ENCODE measurements at regions not wholly inside any gene's neighbourhood (a gene's known extent, or its start where the extent isn't known, plus 50 kb on each side); places are given as distances from the start of the nearest gene placed in this dataset.
"Not testable (repeated sequence)": the region's sequence is repeated elsewhere in the genome, so short reads cannot be mapped to it uniquely, and the experiment has no call there.

GRCh38 chr9:39566782-39567181, 211.3 kb downstream of the SPATA31A1 start:
- H3K4me1 ChIP-seq (ENCODE audit: control extremely low read depth in 1 of 4, control insufficient read depth in 4 of 4, insufficient read depth in 4 of 4, low read length in 3 of 4); H3K9me3 ChIP-seq (ENCODE audit: control extremely low read depth in 1 of 5, control insufficient read depth in 4 of 5, insufficient read depth in 2 of 5, low read depth in 1 of 5, low read length in 4 of 5); H3K27ac ChIP-seq (ENCODE audit: insufficient read depth in 1 of 2, low read depth in 1 of 2, low read length in 2 of 2, poor library complexity in 1 of 2, severe bottlenecking in 2 of 2); POLR2A ChIA-PET; CTCF ChIA-PET; DNase-seq; H3K4me3 ChIP-seq (ENCODE audit: control insufficient read depth in 1 of 7, extremely low read depth in 1 of 7, insufficient read depth in 4 of 7, low read depth in 2 of 7, low read length in 6 of 7); H3K36me3 ChIP-seq (ENCODE audit: control insufficient read depth in 4 of 4, insufficient read depth in 4 of 4, low read length in 3 of 4); H3K27me3 ChIP-seq (replicated peaks in 2 of 5; ENCODE audit: control insufficient read depth in 4 of 5, insufficient read depth in 5 of 5, low read length in 4 of 5): not testable (repeated sequence)
- no CpG with 5 or more reads among the region's 6 CpGs for whole genome bisulfite sequencing (ENCODE audit: insufficient coverage)

DNA sequence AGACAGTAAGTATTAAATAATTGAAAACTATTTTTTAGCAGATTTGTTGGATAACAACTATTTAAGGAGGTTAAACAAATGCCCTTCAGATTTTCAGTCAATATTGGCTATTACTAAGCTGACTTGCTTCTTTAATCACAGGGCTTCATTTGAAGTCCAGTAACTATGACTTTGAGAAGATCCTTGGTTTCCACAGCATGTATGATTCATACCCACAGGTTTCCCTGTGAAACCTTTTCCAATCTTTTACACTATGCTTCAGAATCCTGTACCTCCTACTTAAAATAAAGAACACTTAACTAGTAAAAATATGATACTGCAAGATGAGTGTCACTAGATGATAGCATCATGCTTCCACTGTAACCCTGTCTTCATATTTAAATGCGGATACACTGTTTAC, 211.9 kb downstream of the SPATA31A1 start:
- H3K27me3 ChIP-seq (replicated peaks in 2 of 5; ENCODE audit: control insufficient read depth in 4 of 5, insufficient read depth in 5 of 5, low read length in 4 of 5); H3K4me3 ChIP-seq (ENCODE audit: control insufficient read depth in 1 of 7, extremely low read depth in 1 of 7, insufficient read depth in 4 of 7, low read depth in 2 of 7, low read length in 6 of 7); POLR2A ChIA-PET; H3K4me1 ChIP-seq (ENCODE audit: control extremely low read depth in 1 of 4, control insufficient read depth in 4 of 4, insufficient read depth in 4 of 4, low read length in 3 of 4); H3K9me3 ChIP-seq (ENCODE audit: control extremely low read depth in 1 of 5, control insufficient read depth in 4 of 5, insufficient read depth in 2 of 5, low read depth in 1 of 5, low read length in 4 of 5); H3K36me3 ChIP-seq (ENCODE audit: control insufficient read depth in 4 of 4, insufficient read depth in 4 of 4, low read length in 3 of 4); DNase-seq; H3K27ac ChIP-seq (ENCODE audit: insufficient read depth in 1 of 2, low read depth in 1 of 2, low read length in 2 of 2, poor library complexity in 1 of 2, severe bottlenecking in 2 of 2); CTCF ChIA-PET: not testable (repeated sequence)
- whole genome bisulfite sequencing (ENCODE audit: insufficient coverage) = no CpG with 5 or more reads among the region's 1 CpG

GRCh38 chr9:39568900-39569299, 213.4 kb downstream of the SPATA31A1 start:
- WGBS (ENCODE audit: insufficient coverage) = no CpG with 5 or more reads among the region's 2 CpGs
- POLR2A ChIA-PET; H3K4me1 ChIP-seq (ENCODE audit: control extremely low read depth in 1 of 4, control insufficient read depth in 4 of 4, insufficient read depth in 4 of 4, low read length in 3 of 4); DNase-seq; H3K36me3 ChIP-seq (ENCODE audit: control insufficient read depth in 4 of 4, insufficient read depth in 4 of 4, low read length in 3 of 4); H3K27me3 ChIP-seq (replicated peaks in 2 of 5; ENCODE audit: control insufficient read depth in 4 of 5, insufficient read depth in 5 of 5, low read length in 4 of 5); H3K4me3 ChIP-seq (ENCODE audit: control insufficient read depth in 1 of 7, extremely low read depth in 1 of 7, insufficient read depth in 4 of 7, low read depth in 2 of 7, low read length in 6 of 7); H3K9me3 ChIP-seq (ENCODE audit: control extremely low read depth in 1 of 5, control insufficient read depth in 4 of 5, insufficient read depth in 2 of 5, low read depth in 1 of 5, low read length in 4 of 5); H3K27ac ChIP-seq (ENCODE audit: insufficient read depth in 1 of 2, low read depth in 1 of 2, low read length in 2 of 2, poor library complexity in 1 of 2, severe bottlenecking in 2 of 2); CTCF ChIA-PET: not testable (repeated sequence)

- WGBS (ENCODE audit: insufficient coverage) = 75% methylated on average over 2 of the region's 10 CpGs
- H3K9me3 ChIP-seq (ENCODE audit: control extremely low read depth in 1 of 5, control insufficient read depth in 4 of 5, insufficient read depth in 2 of 5, low read depth in 1 of 5, low read length in 4 of 5); H3K4me1 ChIP-seq (ENCODE audit: control extremely low read depth in 1 of 4, control insufficient read depth in 4 of 4, insufficient read depth in 4 of 4, low read length in 3 of 4); CTCF ChIA-PET; H3K4me3 ChIP-seq (ENCODE audit: control insufficient read depth in 1 of 7, extremely low read depth in 1 of 7, insufficient read depth in 4 of 7, low read depth in 2 of 7, low read length in 6 of 7); DNase-seq; H3K36me3 ChIP-seq (ENCODE audit: control insufficient read depth in 4 of 4, insufficient read depth in 4 of 4, low read length in 3 of 4); H3K27ac ChIP-seq (ENCODE audit: insufficient read depth in 1 of 2, low read depth in 1 of 2, low read length in 2 of 2, poor library complexity in 1 of 2, severe bottlenecking in 2 of 2); POLR2A ChIA-PET; H3K27me3 ChIP-seq (replicated peaks in 2 of 5; ENCODE audit: control insufficient read depth in 4 of 5, insufficient read depth in 5 of 5, low read length in 4 of 5): not testable (repeated sequence)
Measured at GRCh38 chr9:39573024-39574022, 217.9 kb downstream of the SPATA31A1 start.

GRCh38 chr9:39579000-39579399, 223.5 kb downstream of the SPATA31A1 start:
- H3K9me3 ChIP-seq (ENCODE audit: control extremely low read depth in 1 of 5, control insufficient read depth in 4 of 5, insufficient read depth in 2 of 5, low read depth in 1 of 5, low read length in 4 of 5); H3K36me3 ChIP-seq (ENCODE audit: control insufficient read depth in 4 of 4, insufficient read depth in 4 of 4, low read length in 3 of 4); CTCF ChIA-PET; H3K27me3 ChIP-seq (replicated peaks in 2 of 5; ENCODE audit: control insufficient read depth in 4 of 5, insufficient read depth in 5 of 5, low read length in 4 of 5); POLR2A ChIA-PET; DNase-seq; H3K4me1 ChIP-seq (ENCODE audit: control extremely low read depth in 1 of 4, control insufficient read depth in 4 of 4, insufficient read depth in 4 of 4, low read length in 3 of 4); H3K27ac ChIP-seq (ENCODE audit: insufficient read depth in 1 of 2, low read depth in 1 of 2, low read length in 2 of 2, poor library complexity in 1 of 2, severe bottlenecking in 2 of 2); H3K4me3 ChIP-seq (ENCODE audit: control insufficient read depth in 1 of 7, extremely low read depth in 1 of 7, insufficient read depth in 4 of 7, low read depth in 2 of 7, low read length in 6 of 7): not testable (repeated sequence)
- WGBS (ENCODE audit: insufficient coverage) = no CpG with 5 or more reads among the region's 4 CpGs

DNA sequence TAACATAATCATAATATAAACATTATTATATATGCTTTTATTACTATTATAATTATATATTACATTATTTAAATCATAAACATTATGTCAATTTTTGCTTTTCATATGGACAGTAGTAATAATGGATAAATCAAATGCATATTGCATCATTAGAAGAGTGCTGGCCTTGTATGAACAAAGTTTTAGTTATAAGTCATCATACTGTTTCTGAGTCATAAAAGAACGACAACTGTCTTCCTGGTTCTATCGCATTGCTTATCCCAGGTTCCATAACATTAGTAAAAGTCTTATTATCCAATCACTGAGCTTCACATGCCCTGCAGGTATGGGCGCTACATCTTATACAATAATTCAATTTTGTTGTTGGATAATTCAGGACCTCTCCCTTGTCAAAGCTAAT, 225.8 kb downstream of the SPATA31A1 start:
- H3K4me1 ChIP-seq (ENCODE audit: control extremely low read depth in 1 of 4, control insufficient read depth in 4 of 4, insufficient read depth in 4 of 4, low read length in 3 of 4); H3K27me3 ChIP-seq (replicated peaks in 2 of 5; ENCODE audit: control insufficient read depth in 4 of 5, insufficient read depth in 5 of 5, low read length in 4 of 5); H3K36me3 ChIP-seq (ENCODE audit: control insufficient read depth in 4 of 4, insufficient read depth in 4 of 4, low read length in 3 of 4); H3K27ac ChIP-seq (ENCODE audit: insufficient read depth in 1 of 2, low read depth in 1 of 2, low read length in 2 of 2, poor library complexity in 1 of 2, severe bottlenecking in 2 of 2); H3K9me3 ChIP-seq (ENCODE audit: control extremely low read depth in 1 of 5, control insufficient read depth in 4 of 5, insufficient read depth in 2 of 5, low read depth in 1 of 5, low read length in 4 of 5); DNase-seq; CTCF ChIA-PET; POLR2A ChIA-PET; H3K4me3 ChIP-seq (ENCODE audit: control insufficient read depth in 1 of 7, extremely low read depth in 1 of 7, insufficient read depth in 4 of 7, low read depth in 2 of 7, low read length in 6 of 7): not testable (repeated sequence)
- no CpG with 5 or more reads among the region's 3 CpGs for WGBS (ENCODE audit: insufficient coverage)

DNA sequence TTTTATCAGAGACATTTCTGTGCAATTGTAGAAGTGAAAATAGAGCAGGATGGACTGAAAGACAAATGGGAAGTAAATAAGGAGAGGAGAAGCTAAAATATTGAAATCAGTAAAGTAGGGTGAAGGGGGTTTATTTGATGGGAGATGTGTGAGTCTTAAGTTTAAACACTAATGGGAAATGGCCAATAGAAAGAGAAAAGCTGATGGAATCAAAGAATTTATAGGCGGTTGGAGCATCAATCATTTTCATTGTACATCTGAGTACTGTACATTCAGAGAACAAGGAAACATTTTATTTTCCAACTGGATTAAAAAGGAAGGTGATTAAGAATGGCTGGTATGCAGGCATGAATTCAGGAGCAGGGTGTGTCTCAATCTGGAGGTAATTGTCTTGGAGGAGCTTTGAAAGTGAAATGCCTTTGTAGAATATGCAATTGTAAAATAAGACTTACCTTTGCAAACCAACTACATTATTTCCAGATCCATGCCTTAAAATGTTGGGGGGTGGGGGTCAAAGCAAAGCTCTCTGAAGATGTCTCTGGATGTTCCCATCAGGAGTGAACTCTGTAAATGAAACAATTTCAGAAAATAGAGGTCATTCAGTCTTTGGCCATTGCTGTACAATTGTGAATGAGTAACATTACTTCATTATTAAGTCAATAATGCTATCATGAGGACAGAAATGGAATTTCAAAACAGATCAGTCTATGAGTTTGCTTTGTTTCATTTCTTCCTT, 227.4 kb downstream of the SPATA31A1 start:
- H3K4me1 ChIP-seq (ENCODE audit: control extremely low read depth in 1 of 4, control insufficient read depth in 4 of 4, insufficient read depth in 4 of 4, low read length in 3 of 4); CTCF ChIA-PET; H3K4me3 ChIP-seq (ENCODE audit: control insufficient read depth in 1 of 7, extremely low read depth in 1 of 7, insufficient read depth in 4 of 7, low read depth in 2 of 7, low read length in 6 of 7); POLR2A ChIA-PET; H3K27me3 ChIP-seq (replicated peaks in 2 of 5; ENCODE audit: control insufficient read depth in 4 of 5, insufficient read depth in 5 of 5, low read length in 4 of 5); H3K9me3 ChIP-seq (ENCODE audit: control extremely low read depth in 1 of 5, control insufficient read depth in 4 of 5, insufficient read depth in 2 of 5, low read depth in 1 of 5, low read length in 4 of 5); H3K36me3 ChIP-seq (ENCODE audit: control insufficient read depth in 4 of 4, insufficient read depth in 4 of 4, low read length in 3 of 4); H3K27ac ChIP-seq (ENCODE audit: insufficient read depth in 1 of 2, low read depth in 1 of 2, low read length in 2 of 2, poor library complexity in 1 of 2, severe bottlenecking in 2 of 2); DNase-seq: not testable (repeated sequence)
- no CpG with 5 or more reads among the region's 1 CpG for WGBS (ENCODE audit: insufficient coverage)

Data from common myeloid progenitor, CD34-positive (primary cell).